Heart right ventricle (tissue), 16 donors: ENCODE measurements at regions not wholly inside any gene's neighbourhood (a gene's known extent, or its start where the extent isn't known, plus 50 kb on each side); places are given as distances from the start of the nearest gene placed in this dataset.

Source experiments
- ATAC-seq, 8 donors: fragments of 200-7000 bp; cut with Tn5 transposase; one replicate each; pipeline ENCODE4 v1.9.1; 2020; ENCODE audit warnings: mild to moderate bottlenecking in 8 of 8, moderate library complexity in 8 of 8, moderate number of reproducible peaks in 1 of 8
- DNase-seq, 2 donors: peaks; one replicate each; pipeline ENCODE4 v3.0.0-alpha.2; 2020
- H3K27ac ChIP-seq, 10 donors: fragments of 200-600 bp; sonication (generic) in 2 of 10; one replicate each; pipeline versions ENCODE4 v1.5.0 to v1.8.0; 2020 to 2022; ENCODE audit warnings: mild to moderate bottlenecking in 3 of 10
- H3K27me3 ChIP-seq, 7 donors: fragments of 200-600 bp; one replicate each; pipeline ENCODE4 v1.8.0; 2021 to 2022; ENCODE audit warnings: mild to moderate bottlenecking in 2 of 7
- H3K36me3 ChIP-seq, 9 donors: fragments of 200-600 bp; sonication (generic) in 1 of 9; one replicate each; pipeline versions ENCODE4 v1.5.0 to v1.8.0; 2020 to 2022; ENCODE audit warnings: mild to moderate bottlenecking in 2 of 9
- H3K4me1 ChIP-seq, 9 donors: fragments of 200-600 bp; sonication (generic) in 1 of 9; one replicate each; pipeline versions ENCODE4 v1.5.0 to v1.8.0; 2020 to 2022; ENCODE audit warnings: mild to moderate bottlenecking in 4 of 9
- H3K4me3 ChIP-seq, 10 donors: fragments of 200-600 bp; sonication (generic) in 2 of 10; one replicate each; pipeline versions ENCODE4 v1.5.0 to v1.8.0; 2020 to 2022; ENCODE audit warnings: mild to moderate bottlenecking in 7 of 10, moderate library complexity in 2 of 10
- H3K9me3 ChIP-seq, 11 donors: fragments of 200-600 bp in 10 of 11; sonication (generic) in 2 of 11; one replicate each; pipeline versions ENCODE4 v1.5.0 to v1.8.0; 2013 to 2022; ENCODE audit warnings: mild to moderate bottlenecking in 2 of 11, control low read depth in 1 of 11, moderate library complexity in 1 of 11
- CTCF ChIP-seq, 9 donors: fragments of 200-600 bp; sonication (generic) in 2 of 9; IDR thresholded peaks; one replicate each; pipeline versions ENCODE4 v1.5.0 to v1.8.0; 2021 to 2022; ENCODE audit warnings: antibody characterized with exemption in 9 of 9, mild to moderate bottlenecking in 5 of 9, moderate library complexity in 1 of 9
- WGBS, 2 donors: extraction: QIAGEN DNeasy Blood & Tissue Kit; methylation state at CpG; one replicate each; pipeline ENCODE4 v1.1.7; 2013; ENCODE audit warnings: inconsistent platforms in 1 of 2; 5-methylcytosine and 5-hydroxymethylcytosine counted together
- intact Hi-C, 10 donors: fragments of 100-400 bp; cut with DNase I; formaldehyde crosslinking; loops; one replicate each; pipeline versions ENCODE4 v1.11.1 to v1.14.2; 2022
- donor health status: Arrhythmogenic right ventricular cardiomyopathy.
- donor health status: ischemic (EF 13 %, LVEDD 7.1; RV severe dilation, severe dysfunction).
- donor health status: healthy with polysubstance abuse.
- donor health status: DM: no; HTN: yes; CAD: no.
- donor health status: DM: no; HTN: no; CAD: no.
- donor health status: ischemic (EF 25% LVEDD 6.9; RV normal size, moderate dysfunction).
- donor health status: ischemic (EF 25% LVEDD 5.7; RV mildly dilated, moderate dysfunction).
- donor health status: healthy.
- donor health status: DM: yes; HTN: yes; CAD: no.
- donor health status: Ischemic cardiomyopathy.
- donor health status: ischemic (EF 35%, LVEDD 5.7; RV mildly dilated, moderate dysfunction).
- donor health status: nonischemic (EF 11% LVEDD 7.7; RV severe dilation, severe dysfunction).
- donor health status: DM: yes; HTN: yes; CAD: no.
- donor health status: PGD.
- donor health status: ischemic (EF 29% LVEDD 5.4; RV normal size, mild dysfunction).
- donor health status: nonischemic (EF 23%, LVEDD 6.1; RV moderate dilation, normal function).

- H3K27me3 ChIP-seq: peaks cover 0 to 27% (median 11%) of the 10 kb centered on the region in 7 donors
- ATAC-seq (no peak), DNase-seq (no peak)
- intact Hi-C loops: no loop called here
- no peak for TF ChIP-seq CTCF (IDR thresholded peaks at IDR 0.05)
- no peaks in the 10 kb centered on the region for H3K9me3 ChIP-seq
- H3K4me1 ChIP-seq: peaks cover 0 to 4% (median 0%) of the 10 kb centered on the region in 9 donors
- no peak overlapping the region for H3K27ac ChIP-seq
- 91% methylated on average over 2 of the region's 2 CpGs for WGBS, 2 donors
- no peak overlapping the region for H3K4me3 ChIP-seq
- no peaks in the 10 kb centered on the region for H3K36me3 ChIP-seq
Observed at GRCh38 chr18:59960272-59960671, 60.5 kb downstream of the PMAIP1 start.

- Histone ChIP-seq H3K9me3 (no peaks in the 10 kb centered on the region), H3K4me3 (no peak overlapping the region), H3K36me3 (no peaks in the 10 kb centered on the region), H3K4me1 (peaks cover 0 to 4% (median 0%) of the 10 kb centered on the region in 9 donors), H3K27ac (no peak overlapping the region), H3K27me3 (peaks cover 0 to 23% (median 8%) of the 10 kb centered on the region in 7 donors)
- DNase-seq (no peak), ATAC-seq (no peak)
- WGBS, 2 donors: 77 to 83% methylated on average over 2 of the region's 2 CpGs
- intact Hi-C loops: no loop called here
- no peak for TF ChIP-seq CTCF (IDR thresholded peaks at IDR 0.05)
Observed at GRCh38 chr18:59959606-59960005, 59.8 kb downstream of the PMAIP1 start.

GRCh38 chr18:59959073-59959472, 59.3 kb downstream of the PMAIP1 start:
- TF ChIP-seq CTCF (IDR thresholded peaks at IDR 0.05): no peak
- Histone ChIP-seq H3K4me3 (no peak overlapping the region), H3K9me3 (no peaks in the 10 kb centered on the region), H3K4me1 (peaks cover 0 to 4% (median 0%) of the 10 kb centered on the region in 9 donors), H3K27me3 (peaks cover 0 to 17% (median 3%) of the 10 kb centered on the region in 7 donors), H3K36me3 (no peaks in the 10 kb centered on the region), H3K27ac (no peak overlapping the region)
- DNase-seq: no peak
- no peak for ATAC-seq
- intact Hi-C loops: no loop called here
- WGBS, 2 donors: 87 to 92% methylated on average over 3 of the region's 3 CpGs

- WGBS, 2 donors: 2 to 5% methylated on average over 2 of the region's 2 CpGs
- Histone ChIP-seq H3K36me3 (no peaks in the 10 kb centered on the region), H3K27ac (no peak overlapping the region), H3K9me3 (no peaks in the 10 kb centered on the region), H3K4me1 (peaks cover 0 to 4% (median 0%) of the 10 kb centered on the region in 9 donors), H3K4me3 (no peak overlapping the region), H3K27me3 (peaks cover 0 to 9% (median 0%) of the 10 kb centered on the region in 7 donors)
- intact Hi-C loops: no loop called here
- peak; percentile 48 to 55 for DNase-seq
- ATAC-seq: peak in 6 of 8 donors; percentile 58 to 84 (median 68)
- TF ChIP-seq CTCF (IDR thresholded peaks at IDR 0.05): no peak
Observed at GRCh38 chr18:59957957-59958356, 58.2 kb downstream of the PMAIP1 start.
